ENCODE measurements at regions not wholly inside any gene's neighbourhood (a gene's known extent, or its start where the extent isn't known, plus 50 kb on each side); places are given as distances from the start of the nearest gene placed in this dataset.

- Histone ChIP-seq H3K27ac (ENCODE audit: low read depth in 2 of 2, low read length in 1 of 2) (no peak overlapping the region), H3K9me2 (no peaks in the 10 kb centered on the region), H3K4me3 (ENCODE audit: low read depth in 2 of 2, low read length in 1 of 2) (no peak overlapping the region), H3K27me3 (ENCODE audit: insufficient read depth) (no peaks in the 10 kb centered on the region; the same call in 1 of the 2 replicates), H3F3A (replicated peaks; ENCODE audit: insufficient read depth) (no peaks in the 10 kb centered on the region), H3K9me3 (no peaks in the 10 kb centered on the region), H3K9ac (no peak overlapping the region), H3K36me3 (replicated peaks in 1 of 2; ENCODE audit: control insufficient read depth in 1 of 2, insufficient read depth in 2 of 2, low read length in 1 of 2) (no peaks in the 10 kb centered on the region), H3K4me2 (no peak overlapping the region), H4K20me1 (ENCODE audit: insufficient read depth) (no peaks in the 10 kb centered on the region), H3K79me2 (ENCODE audit: insufficient read depth) (no peaks in the 10 kb centered on the region), H3K4me1 (ENCODE audit: control insufficient read depth in 1 of 2, insufficient read depth in 2 of 2, low read depth in 1 of 2, low read length in 1 of 2) (peaks cover 0 to 6% of the 10 kb centered on the region in 2 experiments; a peak in 1 of 4 replicates), H2AFZ (ENCODE audit: low read depth) (no peak overlapping the region)
- WGBS (ENCODE audit: low lambda C conversion rate), result 79% methylated on average over 3 of the region's 4 CpGs
- ChIA-PET POLR2A (no interaction called here), CTCF (interaction anchor here (0.6 to 1.4 kb wide), 4 partner anchors 31 to 560 kb away, joined by 3 read pairs; no protein-coding TSS in a partner anchor)
- TF ChIP-seq RXRA (IDR thresholded peaks at IDR 0.05; ENCODE audit: borderline replicate concordance, low read depth), result no peak
- no peak for TF ChIP-seq ZBTB33 (IDR thresholded peaks at IDR 0.05; ENCODE audit: borderline replicate concordance, low read depth)
- TF ChIP-seq CTCF (IDR thresholded peaks at IDR 0.05), result no peak
- TF ChIP-seq SIN3A (IDR thresholded peaks at IDR 0.05; ENCODE audit: borderline replicate concordance, low read depth, low read length), result no peak
- TF ChIP-seq RCOR1 (IDR thresholded peaks at IDR 0.05; ENCODE audit: low read length), result no peak
- no peak for TF ChIP-seq FOXJ3 (CRISPR knock-in tag; IDR thresholded peaks at IDR 0.05)
- no peak for TF ChIP-seq EP300 (IDR thresholded peaks at IDR 0.05; ENCODE audit: borderline replicate concordance in 1 of 2, low read depth in 1 of 2, low read length in 1 of 2)
- no peak for TF ChIP-seq TEAD4 (IDR thresholded peaks at IDR 0.05; ENCODE audit: borderline replicate concordance, insufficient read depth)
- no peak for TF ChIP-seq GATA2 (CRISPR knock-in tag; IDR thresholded peaks at IDR 0.05)
- no peak for TF ChIP-seq CHD2 (IDR thresholded peaks at IDR 0.05; ENCODE audit: low read length, partially characterized antibody)
- TF ChIP-seq GABPA (IDR thresholded peaks at IDR 0.05; ENCODE audit: low read depth), result no peak
- TF ChIP-seq IRF3 (IDR thresholded peaks at IDR 0.05; ENCODE audit: low read depth, low read length), result no peak
- no peak for TF ChIP-seq USF2 (IDR thresholded peaks at IDR 0.05; ENCODE audit: borderline replicate concordance, low read depth, low read length)
- TF ChIP-seq RAD21 (IDR thresholded peaks at IDR 0.05; ENCODE audit: low read length), result no peak
- no peak for TF ChIP-seq FOXM1 (IDR thresholded peaks at IDR 0.05; ENCODE audit: low read depth)
- TF ChIP-seq JUND (IDR thresholded peaks at IDR 0.05), result no peak
- no peak for TF ChIP-seq PBX3 (IDR thresholded peaks at IDR 0.05)
- DNase-seq, result no peak
Measured at GRCh38 chr3:72496051-72496670, 352.1 kb downstream of the SHQ1 start.
